T-helper 2 cell treated with Interferon-gamma antibody and Interleukin-4, amounts not matched to agents 5 μg/mL and 100 μg/mL, for 36 hours (primary cell): ENCODE measurements at regions not wholly inside any gene's neighbourhood (a gene's known extent, or its start where the extent isn't known, plus 50 kb on each side); places are given as distances from the start of the nearest gene placed in this dataset.

Experiments used
- DNase-seq: peaks from one replicate; pipeline ENCODE4 v3.0.0; 2021; ENCODE audit warnings: low spot score
- H3K27ac Mint-ChIP-seq: one replicate; pipeline ENCODE4 v1.8.0; 2021; ENCODE audit warnings: mild to moderate bottlenecking, mixed read lengths
- H3K27me3 Mint-ChIP-seq: one replicate; pipeline ENCODE4 v1.8.0; 2021; ENCODE audit warnings: low read depth, mixed read lengths
- H3K36me3 Mint-ChIP-seq: one replicate; pipeline ENCODE4 v1.8.0; 2021; ENCODE audit warnings: low read depth, mixed read lengths
- H3K4me1 Mint-ChIP-seq: one replicate; pipeline ENCODE4 v1.8.0; 2021; ENCODE audit warnings: low read depth, mixed read lengths
- H3K4me3 Mint-ChIP-seq: one replicate; pipeline ENCODE4 v1.8.0; 2022; ENCODE audit warnings: mild to moderate bottlenecking, moderate library complexity, mixed read lengths
- H3K9me3 Mint-ChIP-seq: one replicate; pipeline ENCODE4 v1.8.0; 2021; ENCODE audit warnings: mixed read lengths

GRCh38 chr18:40404284-40404683, 1550.8 kb upstream of the PIK3C3 start:
- H3K27ac Mint-ChIP-seq = no peak overlapping the region
- H3K36me3 Mint-ChIP-seq = no peaks in the 10 kb centered on the region
- no peaks in the 10 kb centered on the region for H3K4me1 Mint-ChIP-seq
- no peak overlapping the region for H3K4me3 Mint-ChIP-seq
- peaks cover 7% of the 10 kb centered on the region for H3K9me3 Mint-ChIP-seq
- no peak for DNase-seq
- H3K27me3 Mint-ChIP-seq = no peaks in the 10 kb centered on the region

GRCh38 chr18:40402052-40402451, 1553.0 kb upstream of the PIK3C3 start:
- H3K4me3 Mint-ChIP-seq = no peak overlapping the region
- H3K4me1 Mint-ChIP-seq = no peaks in the 10 kb centered on the region
- no peaks in the 10 kb centered on the region for H3K36me3 Mint-ChIP-seq
- no peaks in the 10 kb centered on the region for H3K27me3 Mint-ChIP-seq
- no peak overlapping the region for H3K27ac Mint-ChIP-seq
- no peak for DNase-seq
- H3K9me3 Mint-ChIP-seq = no peaks in the 10 kb centered on the region

- DNase-seq = no peak
- H3K4me3 Mint-ChIP-seq = no peak overlapping the region
- H3K4me1 Mint-ChIP-seq = no peaks in the 10 kb centered on the region
- H3K36me3 Mint-ChIP-seq = no peaks in the 10 kb centered on the region
- H3K9me3 Mint-ChIP-seq = peaks cover 37% of the 10 kb centered on the region
- no peak overlapping the region for H3K27ac Mint-ChIP-seq
- H3K27me3 Mint-ChIP-seq = no peaks in the 10 kb centered on the region
Measured at GRCh38 chr18:40388121-40388520, 1566.9 kb upstream of the PIK3C3 start.

GRCh38 chr18:40387130-40387787, 1567.8 kb upstream of the PIK3C3 start:
- no peak overlapping the region for H3K27ac Mint-ChIP-seq
- peaks cover 33% of the 10 kb centered on the region for H3K9me3 Mint-ChIP-seq
- no peak overlapping the region for H3K4me3 Mint-ChIP-seq
- DNase-seq = no peak
- no peaks in the 10 kb centered on the region for H3K36me3 Mint-ChIP-seq
- H3K27me3 Mint-ChIP-seq = no peaks in the 10 kb centered on the region
- H3K4me1 Mint-ChIP-seq = no peaks in the 10 kb centered on the region

- H3K27ac Mint-ChIP-seq = no peak overlapping the region
- H3K9me3 Mint-ChIP-seq = peaks cover 14% of the 10 kb centered on the region
- H3K36me3 Mint-ChIP-seq = no peaks in the 10 kb centered on the region
- no peaks in the 10 kb centered on the region for H3K4me1 Mint-ChIP-seq
- H3K4me3 Mint-ChIP-seq = no peak overlapping the region
- no peak for DNase-seq
- H3K27me3 Mint-ChIP-seq = no peaks in the 10 kb centered on the region
Measured at GRCh38 chr18:40382197-40382596, 1572.8 kb upstream of the PIK3C3 start.

DNA sequence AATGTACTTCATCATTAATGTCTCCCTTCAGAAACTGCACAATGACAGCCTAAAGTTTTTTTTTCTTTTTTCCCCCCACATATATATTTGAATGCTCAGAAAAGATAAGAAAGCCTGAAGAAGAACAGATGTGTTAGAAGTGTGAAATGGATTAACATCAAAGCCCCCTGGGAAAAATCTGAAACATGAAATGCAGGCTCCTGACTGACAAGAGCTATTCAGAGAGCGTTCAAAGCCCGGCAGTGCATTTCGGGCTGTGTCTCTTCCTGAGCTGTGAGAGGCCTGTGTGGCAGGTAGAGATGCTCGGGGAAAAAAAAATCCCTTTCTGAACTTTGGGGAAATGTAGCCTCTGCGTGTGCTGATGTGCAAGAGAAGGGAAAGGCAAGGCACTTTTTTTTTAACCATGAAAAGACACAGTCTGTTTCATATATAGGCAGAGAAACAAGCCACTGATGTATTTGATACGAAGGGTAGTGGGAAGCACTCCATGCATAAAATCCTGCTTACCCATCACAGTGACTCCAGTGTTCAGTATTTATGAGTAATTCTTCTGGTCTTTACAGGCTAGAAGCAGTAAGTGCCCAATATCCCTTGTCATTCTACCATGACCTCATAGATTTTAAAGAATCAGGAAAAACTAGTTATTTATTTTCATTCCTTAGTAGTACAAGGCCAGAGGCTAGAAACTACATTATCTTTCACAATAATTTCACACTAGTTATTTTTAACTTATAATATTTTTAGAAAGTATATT, 1574.2 kb upstream of the PIK3C3 start:
- peaks cover 15% of the 10 kb centered on the region for H3K9me3 Mint-ChIP-seq
- no peak overlapping the region for H3K4me3 Mint-ChIP-seq
- DNase-seq = no peak
- H3K27ac Mint-ChIP-seq = no peak overlapping the region
- H3K27me3 Mint-ChIP-seq = no peaks in the 10 kb centered on the region
- H3K4me1 Mint-ChIP-seq = no peaks in the 10 kb centered on the region
- H3K36me3 Mint-ChIP-seq = no peaks in the 10 kb centered on the region

DNA sequence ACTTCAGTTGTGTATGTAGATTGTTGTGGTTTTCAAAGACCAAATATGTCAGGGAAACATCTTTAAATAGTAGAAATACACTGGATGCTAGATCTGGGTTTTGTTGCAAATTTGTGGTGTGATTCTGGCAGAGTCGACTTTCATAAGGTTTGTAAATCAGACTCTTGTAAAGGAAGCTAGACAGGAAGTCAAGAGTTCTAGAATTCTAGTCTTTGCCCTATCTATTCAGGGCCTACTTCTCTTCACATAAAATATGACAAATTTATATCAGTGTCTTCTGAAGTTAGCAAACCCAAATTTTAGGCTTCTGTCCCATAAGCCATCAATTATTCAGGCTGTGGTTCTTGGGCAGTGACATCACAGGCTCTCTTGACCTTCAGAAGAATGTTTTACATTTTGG, 1579.2 kb upstream of the PIK3C3 start:
- Mint-ChIP-seq H3K36me3 (no peaks in the 10 kb centered on the region), H3K27me3 (no peaks in the 10 kb centered on the region), H3K4me3 (no peak overlapping the region), H3K9me3 (peaks cover 37% of the 10 kb centered on the region), H3K4me1 (no peaks in the 10 kb centered on the region), H3K27ac (no peak overlapping the region)
- DNase-seq = no peak

- no peak for DNase-seq
- peaks cover 43% of the 10 kb centered on the region for H3K9me3 Mint-ChIP-seq
- no peaks in the 10 kb centered on the region for H3K27me3 Mint-ChIP-seq
- H3K4me3 Mint-ChIP-seq = no peak overlapping the region
- no peaks in the 10 kb centered on the region for H3K4me1 Mint-ChIP-seq
- no peak overlapping the region for H3K27ac Mint-ChIP-seq
- H3K36me3 Mint-ChIP-seq = no peaks in the 10 kb centered on the region
Measured at GRCh38 chr18:40371673-40372072, 1583.4 kb upstream of the PIK3C3 start.

GRCh38 chr18:40367576-40367975, 1587.5 kb upstream of the PIK3C3 start:
- H3K9me3 Mint-ChIP-seq = peaks cover 32% of the 10 kb centered on the region
- H3K27me3 Mint-ChIP-seq = no peaks in the 10 kb centered on the region
- no peaks in the 10 kb centered on the region for H3K4me1 Mint-ChIP-seq
- no peak for DNase-seq
- no peak overlapping the region for H3K4me3 Mint-ChIP-seq
- H3K27ac Mint-ChIP-seq = no peak overlapping the region
- no peaks in the 10 kb centered on the region for H3K36me3 Mint-ChIP-seq

GRCh38 chr18:40366521-40366920, 1588.5 kb upstream of the PIK3C3 start:
- Mint-ChIP-seq H3K36me3 (no peaks in the 10 kb centered on the region), H3K4me3 (no peak overlapping the region), H3K9me3 (peaks cover 28% of the 10 kb centered on the region), H3K4me1 (no peaks in the 10 kb centered on the region), H3K27me3 (no peaks in the 10 kb centered on the region), H3K27ac (no peak overlapping the region)
- no peak for DNase-seq

- Mint-ChIP-seq H3K9me3 (peaks cover 25% of the 10 kb centered on the region), H3K27me3 (no peaks in the 10 kb centered on the region), H3K4me1 (no peaks in the 10 kb centered on the region), H3K36me3 (no peaks in the 10 kb centered on the region), H3K27ac (no peak overlapping the region), H3K4me3 (no peak overlapping the region)
- no peak for DNase-seq
Measured at GRCh38 chr18:40365526-40365925, 1589.5 kb upstream of the PIK3C3 start.

GRCh38 chr18:40360558-40360957, 1594.5 kb upstream of the PIK3C3 start:
- Mint-ChIP-seq H3K4me3 (no peak overlapping the region), H3K36me3 (no peaks in the 10 kb centered on the region), H3K4me1 (no peaks in the 10 kb centered on the region), H3K27ac (no peak overlapping the region), H3K27me3 (no peaks in the 10 kb centered on the region), H3K9me3 (peaks cover 21% of the 10 kb centered on the region)
- DNase-seq = no peak

GRCh38 chr18:40357536-40357935, 1597.5 kb upstream of the PIK3C3 start:
- H3K9me3 Mint-ChIP-seq = peaks cover 22% of the 10 kb centered on the region
- no peak overlapping the region for H3K4me3 Mint-ChIP-seq
- H3K27me3 Mint-ChIP-seq = no peaks in the 10 kb centered on the region
- H3K36me3 Mint-ChIP-seq = no peaks in the 10 kb centered on the region
- DNase-seq = no peak
- H3K27ac Mint-ChIP-seq = no peak overlapping the region
- H3K4me1 Mint-ChIP-seq = no peaks in the 10 kb centered on the region

DNA sequence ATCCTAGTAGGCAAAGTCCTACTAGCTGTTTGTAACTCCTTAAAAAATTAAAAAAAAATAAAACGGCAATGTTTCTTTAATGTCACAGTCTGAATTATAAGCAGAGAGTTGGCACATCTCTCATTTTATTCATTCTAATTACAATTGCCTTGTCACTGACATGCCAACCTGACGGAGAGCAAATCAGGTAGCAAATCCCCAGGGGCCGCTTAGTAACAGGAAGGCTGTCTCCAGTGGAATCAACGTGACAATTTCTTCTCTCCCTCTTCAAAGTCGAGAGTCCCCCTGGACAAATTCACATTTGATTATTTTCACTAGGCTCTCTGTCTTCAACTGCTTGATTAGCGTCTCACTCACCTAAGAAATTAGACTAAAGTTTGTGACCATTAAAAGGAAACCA, 1598.9 kb upstream of the PIK3C3 start:
- H3K4me1 Mint-ChIP-seq = no peaks in the 10 kb centered on the region
- DNase-seq = no peak
- H3K27me3 Mint-ChIP-seq = no peaks in the 10 kb centered on the region
- peaks cover 20% of the 10 kb centered on the region for H3K9me3 Mint-ChIP-seq
- no peak overlapping the region for H3K27ac Mint-ChIP-seq
- no peak overlapping the region for H3K4me3 Mint-ChIP-seq
- no peaks in the 10 kb centered on the region for H3K36me3 Mint-ChIP-seq

DNA sequence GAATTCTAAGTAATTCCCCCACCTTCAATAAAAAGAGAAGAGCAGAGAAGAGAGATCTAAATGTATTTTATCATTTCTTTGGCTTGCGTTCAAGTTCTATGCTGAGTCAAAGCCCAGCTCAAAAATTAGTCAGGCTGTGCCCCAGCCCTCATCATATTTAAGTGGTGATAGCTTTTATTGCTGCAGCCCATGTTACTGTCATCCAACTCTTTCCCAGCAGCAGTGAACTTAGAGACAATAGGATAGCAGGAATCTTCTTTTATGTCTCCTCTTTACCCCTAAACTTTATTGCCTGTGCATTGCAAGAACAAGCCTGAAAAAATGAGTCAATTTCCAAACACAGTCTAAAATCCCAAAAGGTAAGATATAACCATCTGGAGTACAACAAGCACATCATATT, 1599.3 kb upstream of the PIK3C3 start:
- H3K4me3 Mint-ChIP-seq = no peak overlapping the region
- DNase-seq = no peak
- H3K36me3 Mint-ChIP-seq = no peaks in the 10 kb centered on the region
- H3K27me3 Mint-ChIP-seq = no peaks in the 10 kb centered on the region
- H3K9me3 Mint-ChIP-seq = peaks cover 25% of the 10 kb centered on the region
- no peaks in the 10 kb centered on the region for H3K4me1 Mint-ChIP-seq
- no peak overlapping the region for H3K27ac Mint-ChIP-seq
